Mesenchymal stem cell (in vitro differentiated cells and primary cell): ENCODE measurements at regions not wholly inside any gene's neighbourhood (a gene's known extent, or its start where the extent isn't known, plus 50 kb on each side); places are given as distances from the start of the nearest gene placed in this dataset.

Source experiments
- DNase-seq: peaks from one replicate; pipeline ENCODE4 v3.0.0-alpha.2; 2013
- H2AFZ ChIP-seq: one replicate; pipeline ENCODE4 v1.6.1; 2013; ENCODE audit warnings: low read depth, mild to moderate bottlenecking, control low read depth, inconsistent platforms, low read length, moderate library complexity
- H2AK5ac ChIP-seq: 2 replicates; pipeline ENCODE4 v1.6.1; 2013; ENCODE audit warnings: low read length, moderate library complexity, mild to moderate bottlenecking, inconsistent platforms; ENCODE audit not compliant: severe bottlenecking
- H2BK120ac ChIP-seq: one replicate; pipeline ENCODE4 v1.6.1; 2013; ENCODE audit warnings: low read depth, mild to moderate bottlenecking, inconsistent platforms, low read length, moderate library complexity
- H2BK12ac ChIP-seq, 2 experiments: one replicate each; pipeline ENCODE4 v1.6.1; 2013; ENCODE audit warnings: inconsistent platforms in 2 of 2, low read length in 2 of 2, mild to moderate bottlenecking in 2 of 2, moderate library complexity in 2 of 2, control low read depth in 1 of 2
- H2BK15ac ChIP-seq: one replicate; pipeline ENCODE4 v1.6.1; 2013; ENCODE audit warnings: mild to moderate bottlenecking, low read depth, inconsistent platforms; ENCODE audit not compliant: poor library complexity, severe bottlenecking
- H2BK5ac ChIP-seq: 2 replicates; pipeline ENCODE4 v1.6.1; 2013; ENCODE audit warnings: low read depth, mild to moderate bottlenecking, low read length, control low read depth, inconsistent platforms; ENCODE audit not compliant: poor library complexity, severe bottlenecking
- H3K14ac ChIP-seq, 2 experiments: one replicate each; pipeline ENCODE4 v1.6.1; 2013; ENCODE audit warnings: inconsistent platforms in 2 of 2, low read length in 2 of 2, control low read depth in 1 of 2, mild to moderate bottlenecking in 1 of 2, moderate library complexity in 1 of 2
- H3K18ac ChIP-seq, 2 experiments: one replicate each; pipeline ENCODE4 v1.6.1; 2013; ENCODE audit warnings: inconsistent platforms in 2 of 2, low read length in 2 of 2, control low read depth in 1 of 2, low read depth in 1 of 2, mild to moderate bottlenecking in 1 of 2
- H3K23ac ChIP-seq, 2 experiments: one replicate each; pipeline ENCODE4 v1.6.1; 2013; ENCODE audit warnings: inconsistent platforms in 2 of 2, low read length in 2 of 2, mild to moderate bottlenecking in 2 of 2, moderate library complexity in 2 of 2, control low read depth in 1 of 2
- H3K27ac ChIP-seq: 2 replicates; pipeline ENCODE4 v1.5.1; 2013; ENCODE audit warnings: mild to moderate bottlenecking, moderate library complexity, low read length, control low read depth, inconsistent platforms; ENCODE audit not compliant: poor library complexity, severe bottlenecking
- H3K27me3 ChIP-seq, 2 experiments: 2 replicates each; pipeline versions ENCODE4 v1.6.1 to v1.7.0; 2013; ENCODE audit warnings: low read length in 2 of 2, mild to moderate bottlenecking in 2 of 2, moderate library complexity in 2 of 2, control low read depth in 1 of 2, inconsistent platforms in 1 of 2; ENCODE audit not compliant: control insufficient read depth in 1 of 2, insufficient read depth in 1 of 2
- H3K36me3 ChIP-seq, 2 experiments: 2 replicates each; pipeline versions ENCODE4 v1.6.1 to v1.7.0; 2013; ENCODE audit warnings: low read length in 2 of 2, control low read depth in 1 of 2, inconsistent platforms in 1 of 2, low read depth in 1 of 2, mild to moderate bottlenecking in 1 of 2; ENCODE audit not compliant: insufficient read depth in 2 of 2, control insufficient read depth in 1 of 2
- H3K4ac ChIP-seq, 2 experiments: one replicate each; pipeline ENCODE4 v1.6.1; 2013; ENCODE audit warnings: inconsistent platforms in 2 of 2, low read length in 2 of 2, mild to moderate bottlenecking in 2 of 2, moderate library complexity in 2 of 2, control low read depth in 1 of 2, low read depth in 1 of 2
- H3K4me1 ChIP-seq: 2 replicates; pipeline ENCODE4 v1.6.1; 2013; ENCODE audit warnings: low read depth, low read length, control low read depth; ENCODE audit not compliant: control insufficient read depth, insufficient read depth
- H3K4me2 ChIP-seq: 2 replicates; pipeline ENCODE4 v1.6.1; 2013; ENCODE audit warnings: low read length, mild to moderate bottlenecking, inconsistent platforms; ENCODE audit not compliant: poor library complexity, severe bottlenecking
- H3K4me3 ChIP-seq, 2 experiments: 2 replicates each; pipeline versions ENCODE4 v1.5.1 to v1.7.0; 2013; ENCODE audit warnings: low read length in 2 of 2, mild to moderate bottlenecking in 2 of 2, control low read depth in 1 of 2, low read depth in 1 of 2; ENCODE audit not compliant: insufficient read depth in 1 of 2
- H3K79me1 ChIP-seq: replicated peaks from 2 replicates; pipeline ENCODE4 v1.6.1; 2013; ENCODE audit warnings: mild to moderate bottlenecking, control low read depth, low read length, inconsistent platforms; ENCODE audit not compliant: poor library complexity, severe bottlenecking
- H3K9ac ChIP-seq: 2 replicates; pipeline ENCODE4 v1.7.0; 2013; ENCODE audit warnings: mild to moderate bottlenecking, low read length, moderate library complexity
- H3K9me3 ChIP-seq: 2 replicates; pipeline ENCODE4 v1.7.0; 2013; ENCODE audit warnings: mild to moderate bottlenecking, low read length; ENCODE audit not compliant: control insufficient read depth
- H4K8ac ChIP-seq: one replicate; pipeline ENCODE4 v1.6.1; 2013; ENCODE audit warnings: inconsistent platforms, mild to moderate bottlenecking, low read length, moderate library complexity
- H4K91ac ChIP-seq: one replicate; pipeline ENCODE4 v1.6.1; 2013; ENCODE audit warnings: mild to moderate bottlenecking, low read length, inconsistent platforms
- WGBS: methylation state at CpG from one replicate; pipeline ENCODE4 v1.1.7; 2013; ENCODE audit warnings: mixed read lengths; 5-methylcytosine and 5-hydroxymethylcytosine counted together

GRCh38 chr3:41089566-41089965 lies 109.7 kb upstream of the CTNNB1 start:
- no peaks in the 10 kb centered on the region for H3K4me1 ChIP-seq
- no peak overlapping the region for H2AK5ac ChIP-seq
- no peak overlapping the region for H4K8ac ChIP-seq
- H3K27ac ChIP-seq = no peak overlapping the region
- H4K91ac ChIP-seq = no peak overlapping the region
- no peaks in the 10 kb centered on the region for H3K79me1 ChIP-seq
- no peak overlapping the region for H3K4me3 ChIP-seq
- WGBS = 54% methylated on average over 1 of the region's 1 CpG
- no peak overlapping the region for H3K4ac ChIP-seq
- no peak for DNase-seq
- H3K14ac ChIP-seq = no peak overlapping the region
- H2BK12ac ChIP-seq = no peak overlapping the region
- no peak overlapping the region for H2AFZ ChIP-seq
- H3K27me3 ChIP-seq = peaks cover 0 to 3% of the 10 kb centered on the region in 2 experiments
- no peak overlapping the region for H3K18ac ChIP-seq
- no peak overlapping the region for H2BK15ac ChIP-seq
- no peak overlapping the region for H3K4me2 ChIP-seq
- H3K9me3 ChIP-seq = no peaks in the 10 kb centered on the region
- no peak overlapping the region for H2BK5ac ChIP-seq
- no peaks in the 10 kb centered on the region for H3K36me3 ChIP-seq
- no peak overlapping the region for H3K23ac ChIP-seq
- no peak overlapping the region for H2BK120ac ChIP-seq
- no peak overlapping the region for H3K9ac ChIP-seq

GRCh38 chr3:41092844-41093243 lies 106.5 kb upstream of the CTNNB1 start:
- no peaks in the 10 kb centered on the region for H3K36me3 ChIP-seq
- H3K23ac ChIP-seq = no peak overlapping the region
- H3K9me3 ChIP-seq = no peaks in the 10 kb centered on the region
- H4K91ac ChIP-seq = no peak overlapping the region
- no peak overlapping the region for H2BK15ac ChIP-seq
- 61% methylated on average over 4 of the region's 4 CpGs for WGBS
- H3K9ac ChIP-seq = no peak overlapping the region
- no peak overlapping the region for H3K4me2 ChIP-seq
- H3K27me3 ChIP-seq = no peaks in the 10 kb centered on the region
- H2AK5ac ChIP-seq = no peak overlapping the region
- H3K79me1 ChIP-seq = no peaks in the 10 kb centered on the region
- no peak overlapping the region for H3K4ac ChIP-seq
- no peak overlapping the region for H3K18ac ChIP-seq
- no peak for DNase-seq
- H3K27ac ChIP-seq = no peak overlapping the region
- no peak overlapping the region for H3K14ac ChIP-seq
- no peaks in the 10 kb centered on the region for H3K4me1 ChIP-seq
- H3K4me3 ChIP-seq = no peak overlapping the region
- no peak overlapping the region for H2BK12ac ChIP-seq
- no peak overlapping the region for H2BK5ac ChIP-seq
- no peak overlapping the region for H2BK120ac ChIP-seq
- no peak overlapping the region for H4K8ac ChIP-seq
- no peak overlapping the region for H2AFZ ChIP-seq

GRCh38 chr3:41093476-41093875 lies 105.8 kb upstream of the CTNNB1 start:
- Histone ChIP-seq H3K14ac (no peak overlapping the region), H2BK5ac (no peak overlapping the region), H3K79me1 (no peaks in the 10 kb centered on the region), H3K4ac (no peak overlapping the region), H3K23ac (no peak overlapping the region), H3K36me3 (no peaks in the 10 kb centered on the region), H4K8ac (no peak overlapping the region), H3K27me3 (no peaks in the 10 kb centered on the region), H2BK120ac (no peak overlapping the region), H2BK12ac (no peak overlapping the region), H3K4me1 (no peaks in the 10 kb centered on the region), H3K9ac (no peak overlapping the region), H3K4me2 (no peak overlapping the region), H2BK15ac (no peak overlapping the region), H3K4me3 (no peak overlapping the region), H3K9me3 (no peaks in the 10 kb centered on the region), H3K18ac (no peak overlapping the region), H3K27ac (no peak overlapping the region), H2AK5ac (no peak overlapping the region), H4K91ac (no peak overlapping the region), H2AFZ (no peak overlapping the region)
- DNase-seq = no peak
- WGBS = 88% methylated on average over 3 of the region's 3 CpGs

- Histone ChIP-seq H2BK120ac (no peak overlapping the region), H2AFZ (no peak overlapping the region), H3K9ac (no peak overlapping the region), H3K23ac (no peak overlapping the region), H2AK5ac (no peak overlapping the region), H2BK15ac (no peak overlapping the region), H3K27me3 (no peaks in the 10 kb centered on the region), H2BK5ac (no peak overlapping the region), H3K27ac (no peak overlapping the region), H2BK12ac (no peak overlapping the region), H3K4me2 (no peak overlapping the region), H4K8ac (no peak overlapping the region), H3K4ac (no peak overlapping the region), H3K36me3 (no peaks in the 10 kb centered on the region), H3K18ac (no peak overlapping the region), H3K4me3 (no peak overlapping the region), H3K79me1 (no peaks in the 10 kb centered on the region), H4K91ac (no peak overlapping the region), H3K9me3 (no peaks in the 10 kb centered on the region), H3K4me1 (no peaks in the 10 kb centered on the region), H3K14ac (no peak overlapping the region)
- WGBS = 70% methylated on average over 4 of the region's 4 CpGs
- DNase-seq = no peak
These were observed 105.0 kb upstream of the CTNNB1 start for GRCh38 chr3:41094351-41094750.
